Neuron (in vitro differentiated cells): ENCODE measurements at regions not wholly inside any gene's neighbourhood (a gene's known extent, or its start where the extent isn't known, plus 50 kb on each side); places are given as distances from the start of the nearest gene placed in this dataset.

Experiments used
- H2AFZ ChIP-seq: one replicate; pipeline ENCODE4 v1.6.1; 2013; ENCODE audit warnings: low read depth, mild to moderate bottlenecking, inconsistent platforms, low read length, moderate library complexity
- H3K27me3 ChIP-seq: one replicate; pipeline ENCODE4 v1.6.1; 2013; ENCODE audit warnings: low read length; ENCODE audit not compliant: insufficient read depth
- H3K36me3 ChIP-seq: one replicate; pipeline ENCODE4 v1.6.1; 2013; ENCODE audit warnings: low read length; ENCODE audit not compliant: insufficient read depth
- H3K4me1 ChIP-seq: one replicate; pipeline ENCODE4 v1.6.1; 2013; ENCODE audit warnings: low read length; ENCODE audit not compliant: insufficient read depth
- H3K4me3 ChIP-seq: 2 replicates; pipeline ENCODE4 v1.5.1; 2013; ENCODE audit warnings: mild to moderate bottlenecking, low read length, moderate library complexity
- H3K9me3 ChIP-seq: one replicate; pipeline ENCODE4 v1.6.1; 2013; ENCODE audit warnings: low read length

- Histone ChIP-seq H3K27me3 (no peaks in the 10 kb centered on the region), H3K9me3 (no peaks in the 10 kb centered on the region), H3K4me3 (no peak overlapping the region), H3K36me3 (no peaks in the 10 kb centered on the region), H2AFZ (no peak overlapping the region), H3K4me1 (peaks cover 18% of the 10 kb centered on the region)
Observed at GRCh38 chr2:142180820-142181533, 50.2 kb upstream of the LRP1B start.
